ENCODE measurements at regions not wholly inside any gene's neighbourhood (a gene's known extent, or its start where the extent isn't known, plus 50 kb on each side); places are given as distances from the start of the nearest gene placed in this dataset.

- TF ChIP-seq E2F6 (IDR thresholded peaks at IDR 0.05) (no peak), RFX5 (IDR thresholded peaks at IDR 0.05; ENCODE audit: borderline replicate concordance, low read depth, low read length) (no peak), USF2 (IDR thresholded peaks at IDR 0.05; ENCODE audit: low read length) (no peak), RAD21 (IDR thresholded peaks at IDR 0.05 in 1 of 2, conservative IDR thresholded peaks at IDR 0.05 in 1 of 2; ENCODE audit: low read depth in 2 of 2, low read length in 2 of 2) (no peak), JUND (IDR thresholded peaks at IDR 0.05; ENCODE audit: low read length) (no peak), MAFK (IDR thresholded peaks at IDR 0.05; ENCODE audit: low read depth, low read length) (no peak), CTCF (IDR thresholded peaks at IDR 0.05; ENCODE audit: control extremely low read depth in 1 of 3, insufficient read depth in 1 of 3, low read depth in 1 of 3, low read length in 3 of 3) (no peak), POLR2A (IDR thresholded peaks at IDR 0.05; ENCODE audit: control extremely low read depth in 1 of 2, low read depth in 2 of 2, low read length in 2 of 2) (no peak), SP2 (IDR thresholded peaks at IDR 0.05; ENCODE audit: low read length) (no peak), CHD1 (IDR thresholded peaks at IDR 0.05; ENCODE audit: low read depth, low read length) (no peak)
Observed at GRCh38 chr13:110008816-110009215, 222.4 kb upstream of the IRS2 start.

Data from H1 (cell line).